Sigmoid colon (tissue), 6 donors: ENCODE measurements at regions not wholly inside any gene's neighbourhood (a gene's known extent, or its start where the extent isn't known, plus 50 kb on each side); places are given as distances from the start of the nearest gene placed in this dataset.

Experiments
- DNase-seq: peaks from one replicate; pipeline ENCODE4 v3.0.0-alpha.2; 2019
- H3K27ac ChIP-seq, 4 donors: fragments of 200-600 bp; sonication (generic); one replicate each; pipeline ENCODE4 v1.5.1; 2016 to 2019; ENCODE audit warnings: mild to moderate bottlenecking in 1 of 4
- H3K27me3 ChIP-seq, 3 donors: fragments of 200-600 bp; sonication (generic); one replicate each; pipeline ENCODE4 v1.5.1; 2019; ENCODE audit warnings: mild to moderate bottlenecking in 1 of 3
- H3K36me3 ChIP-seq, 4 donors: fragments of 200-600 bp; sonication (generic); one replicate each; pipeline ENCODE4 v1.5.1; 2016 to 2019
- H3K4me1 ChIP-seq, 4 donors: fragments of 200-600 bp; sonication (generic); one replicate each; pipeline ENCODE4 v1.5.1; 2017 to 2019
- H3K4me3 ChIP-seq, 4 donors: fragments of 200-600 bp; sonication (generic); one replicate each; pipeline ENCODE4 v1.5.1; 2017 to 2019; ENCODE audit warnings: mild to moderate bottlenecking in 2 of 4, moderate library complexity in 1 of 4
- H3K9me3 ChIP-seq, 4 donors: fragments of 200-600 bp in 3 of 4; sonication (generic) in 3 of 4; one replicate each; pipeline versions ENCODE4 v1.5.1 to v1.6.1; 2013 to 2019
- EP300 ChIP-seq, 4 donors: sonication (generic); formaldehyde crosslinking; IDR thresholded peaks; one replicate each; pipeline ENCODE4 v1.6.1; 2017; ENCODE audit warnings: antibody characterized with exemption in 4 of 4
- POLR2A ChIP-seq, 2 donors: fragments of 450-650 bp; IDR thresholded peaks; one replicate each; pipeline ENCODE4 v1.6.1; 2016; ENCODE audit warnings: antibody characterized with exemption in 2 of 2, mild to moderate bottlenecking in 2 of 2, moderate library complexity in 2 of 2
- POLR2AphosphoS5 ChIP-seq, 4 donors: sonication (generic); formaldehyde crosslinking; IDR thresholded peaks; one replicate each; pipeline ENCODE4 v1.6.1; 2017; ENCODE audit warnings: antibody characterized with exemption in 4 of 4
- WGBS, 2 donors: extraction: QIAGEN DNeasy Blood & Tissue Kit; methylation state at CpG; one replicate each; pipeline ENCODE4 v1.1.7; 2013; 5-methylcytosine and 5-hydroxymethylcytosine counted together
- intact Hi-C: fragments of 100-400 bp; cut with DNase I; formaldehyde crosslinking; loops from one replicate; pipeline ENCODE4 v1.15.1; 2023
- TF ChIP-seq, protein P1 (sequence below), 4 experiments: fragments of 450-650 bp in 3 of 4; fragments of 200-600 bp in 1 of 4; IDR thresholded peaks; one replicate each; pipeline ENCODE4 v1.5.1; 2016 to 2019; ENCODE audit warnings: antibody characterized with exemption in 4 of 4, mild to moderate bottlenecking in 3 of 4, moderate library complexity in 2 of 4
- donor health status: healthy with polysubstance abuse.
- donor health status: healthy.

GRCh38 chr14:49240383-49240782 lies 345.8 kb downstream of the RPS29 start:
- Histone ChIP-seq H3K4me1 (no peaks in the 10 kb centered on the region), H3K27me3 (no peaks in the 10 kb centered on the region), H3K36me3 (no peaks in the 10 kb centered on the region), H3K4me3 (no peak overlapping the region), H3K9me3 (peaks cover 0 to 11% (median 0%) of the 10 kb centered on the region in 4 donors), H3K27ac (no peak overlapping the region)
- intact Hi-C loops = no loop called here
- no peak for DNase-seq
- no peak for TF ChIP-seq POLR2A (IDR thresholded peaks at IDR 0.05)
- TF ChIP-seq EP300 (IDR thresholded peaks at IDR 0.05) = no peak
- TF ChIP-seq, protein P1, sequence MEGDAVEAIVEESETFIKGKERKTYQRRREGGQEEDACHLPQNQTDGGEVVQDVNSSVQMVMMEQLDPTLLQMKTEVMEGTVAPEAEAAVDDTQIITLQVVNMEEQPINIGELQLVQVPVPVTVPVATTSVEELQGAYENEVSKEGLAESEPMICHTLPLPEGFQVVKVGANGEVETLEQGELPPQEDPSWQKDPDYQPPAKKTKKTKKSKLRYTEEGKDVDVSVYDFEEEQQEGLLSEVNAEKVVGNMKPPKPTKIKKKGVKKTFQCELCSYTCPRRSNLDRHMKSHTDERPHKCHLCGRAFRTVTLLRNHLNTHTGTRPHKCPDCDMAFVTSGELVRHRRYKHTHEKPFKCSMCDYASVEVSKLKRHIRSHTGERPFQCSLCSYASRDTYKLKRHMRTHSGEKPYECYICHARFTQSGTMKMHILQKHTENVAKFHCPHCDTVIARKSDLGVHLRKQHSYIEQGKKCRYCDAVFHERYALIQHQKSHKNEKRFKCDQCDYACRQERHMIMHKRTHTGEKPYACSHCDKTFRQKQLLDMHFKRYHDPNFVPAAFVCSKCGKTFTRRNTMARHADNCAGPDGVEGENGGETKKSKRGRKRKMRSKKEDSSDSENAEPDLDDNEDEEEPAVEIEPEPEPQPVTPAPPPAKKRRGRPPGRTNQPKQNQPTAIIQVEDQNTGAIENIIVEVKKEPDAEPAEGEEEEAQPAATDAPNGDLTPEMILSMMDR (IDR thresholded peaks at IDR 0.05) = no peak
- TF ChIP-seq POLR2AphosphoS5 (IDR thresholded peaks at IDR 0.05) = no peak
- WGBS, 2 donors = 81 to 85% methylated on average over 4 of the region's 4 CpGs

DNA sequence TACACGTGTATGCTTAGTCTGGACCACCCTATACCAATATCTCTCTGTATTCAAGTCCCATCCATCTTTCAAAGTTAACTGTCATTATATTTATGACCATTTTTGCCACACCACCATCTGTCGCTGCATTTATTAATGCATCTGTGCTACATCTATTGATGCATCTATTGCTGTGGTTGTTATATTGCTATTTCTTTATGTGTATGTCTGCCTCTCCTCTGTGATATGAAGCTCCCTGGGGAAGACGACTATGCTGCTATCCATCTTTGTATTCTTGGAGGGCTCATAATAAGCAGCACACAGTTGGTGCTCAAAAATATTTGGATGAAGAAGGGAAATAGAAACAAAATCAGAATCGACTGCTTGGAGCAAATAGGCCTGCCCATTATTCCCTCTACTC lies 357.6 kb downstream of the RPS29 start:
- intact Hi-C loops = no loop called here
- Histone ChIP-seq H3K4me1 (no peaks in the 10 kb centered on the region), H3K36me3 (no peaks in the 10 kb centered on the region), H3K4me3 (no peak overlapping the region), H3K9me3 (no peaks in the 10 kb centered on the region), H3K27ac (no peak overlapping the region), H3K27me3 (no peaks in the 10 kb centered on the region)
- no peak for TF ChIP-seq EP300 (IDR thresholded peaks at IDR 0.05)
- no peak for TF ChIP-seq POLR2A (IDR thresholded peaks at IDR 0.05)
- no peak for TF ChIP-seq POLR2AphosphoS5 (IDR thresholded peaks at IDR 0.05)
- TF ChIP-seq, protein P1 (IDR thresholded peaks at IDR 0.05) = no peak
- no peak for DNase-seq
- 83 to 88% methylated on average over 4 of the region's 4 CpGs for WGBS, 2 donors

- peaks cover 0 to 7% (median 6%) of the 10 kb centered on the region in 4 donors for H3K4me1 ChIP-seq
- no peak overlapping the region for H3K4me3 ChIP-seq
- H3K27ac ChIP-seq = no peak overlapping the region
- peak in 1 of 4 donors; percentile 31 for TF ChIP-seq POLR2AphosphoS5 (IDR thresholded peaks at IDR 0.05)
- TF ChIP-seq, protein P1 (IDR thresholded peaks at IDR 0.05) = no peak
- no peaks in the 10 kb centered on the region for H3K27me3 ChIP-seq
- WGBS, 2 donors = 69 to 86% methylated on average over 3 of the region's 3 CpGs
- no peak for DNase-seq
- intact Hi-C loops = no loop called here
- no peaks in the 10 kb centered on the region for H3K9me3 ChIP-seq
- no peaks in the 10 kb centered on the region for H3K36me3 ChIP-seq
Observed at GRCh38 chr14:49221316-49221715, 364.9 kb downstream of the RPS29 start.

DNA sequence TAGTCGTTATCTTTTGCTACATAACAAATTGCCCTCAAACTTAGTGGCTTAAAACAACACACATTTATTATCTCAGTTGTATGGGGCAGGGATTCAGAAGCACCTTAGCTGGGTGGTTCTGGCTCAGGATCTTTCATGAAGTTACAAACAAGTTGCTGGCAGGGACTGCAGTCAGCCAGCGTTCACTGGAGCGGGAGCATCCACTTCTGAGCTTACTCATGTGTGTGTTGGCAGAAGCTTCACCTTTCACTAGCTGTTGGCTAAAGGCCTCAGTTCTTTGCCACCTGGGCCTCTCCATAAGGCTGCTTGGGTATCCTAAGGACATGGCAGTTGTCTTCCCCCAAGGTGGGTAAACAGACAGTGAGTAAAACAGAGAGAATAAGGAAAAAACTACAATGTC lies 365.7 kb downstream of the RPS29 start:
- intact Hi-C loops = no loop called here
- H3K4me3 ChIP-seq = no peak overlapping the region
- H3K36me3 ChIP-seq = no peaks in the 10 kb centered on the region
- 68 to 82% methylated on average over 3 of the region's 3 CpGs for WGBS, 2 donors
- TF ChIP-seq, protein P1 (IDR thresholded peaks at IDR 0.05) = no peak
- TF ChIP-seq EP300 (IDR thresholded peaks at IDR 0.05) = no peak
- no peak for TF ChIP-seq POLR2A (IDR thresholded peaks at IDR 0.05)
- TF ChIP-seq POLR2AphosphoS5 (IDR thresholded peaks at IDR 0.05) = no peak
- H3K27ac ChIP-seq = no peak overlapping the region
- no peaks in the 10 kb centered on the region for H3K9me3 ChIP-seq
- no peaks in the 10 kb centered on the region for H3K27me3 ChIP-seq
- peaks cover 0 to 7% (median 6%) of the 10 kb centered on the region in 4 donors for H3K4me1 ChIP-seq
- DNase-seq = no peak

DNA sequence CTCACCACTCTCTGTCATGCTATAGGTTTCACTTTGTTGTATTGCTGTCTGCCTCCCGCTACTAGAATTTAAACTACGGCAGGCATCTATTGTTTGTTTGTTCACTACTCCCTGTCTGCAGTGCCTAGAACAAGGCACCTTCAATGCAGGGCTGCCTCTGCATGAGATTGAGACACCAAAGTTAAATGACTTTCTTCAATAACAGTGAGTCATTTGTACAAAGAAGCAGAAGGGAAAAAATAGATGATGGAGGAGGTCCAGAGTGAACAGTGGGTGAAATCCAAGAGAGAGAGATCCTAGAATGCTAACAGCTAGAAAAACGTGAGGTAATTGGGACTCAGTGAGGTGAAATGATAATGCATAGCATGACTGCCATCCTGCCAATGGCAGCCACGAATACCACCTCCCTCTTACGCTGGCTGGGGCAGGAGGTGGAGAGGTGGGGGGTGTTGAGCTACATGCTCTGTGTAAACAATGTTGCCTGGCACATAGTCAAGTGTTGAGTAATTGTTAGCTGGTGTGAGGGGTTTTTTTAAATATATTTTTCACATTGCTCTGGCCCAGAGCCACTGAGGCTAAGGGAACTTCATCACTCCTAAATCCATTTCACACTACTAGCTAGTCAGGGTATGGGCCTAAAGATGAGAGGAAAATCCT lies 367.6 kb downstream of the RPS29 start:
- peak overlapping the region in 1 of 4 donors; percentile 27 for H3K27ac ChIP-seq

More for the DNA sequence above, 367.6 kb downstream of the RPS29 start:
- Histone ChIP-seq H3K36me3 (no peaks in the 10 kb centered on the region), H3K9me3 (no peaks in the 10 kb centered on the region), H3K4me3 (no peak overlapping the region), H3K27me3 (no peaks in the 10 kb centered on the region), H3K4me1 (peaks cover 0 to 7% (median 6%) of the 10 kb centered on the region in 4 donors)
- intact Hi-C loops = no loop called here
- WGBS, 2 donors = 48 to 67% methylated on average over 5 of the region's 5 CpGs
- no peak for DNase-seq
- TF ChIP-seq EP300 (IDR thresholded peaks at IDR 0.05) (no peak), POLR2A (IDR thresholded peaks at IDR 0.05) (no peak), POLR2AphosphoS5 (IDR thresholded peaks at IDR 0.05) (no peak)
- TF ChIP-seq, protein P1 (IDR thresholded peaks at IDR 0.05) = no peak
